GM21717 (cell line): ENCODE measurements at regions not wholly inside any gene's neighbourhood (a gene's known extent, or its start where the extent isn't known, plus 50 kb on each side); places are given as distances from the start of the nearest gene placed in this dataset.
A peak's percentile ranks its signal among the peaks of the same experiment; 100 is the strongest.

Source experiments
- ATAC-seq: cut with Tn5 transposase; IDR thresholded peaks from one replicate; pipeline ENCODE4 v1.9.1; 2021; ENCODE audit warnings: mild to moderate bottlenecking, moderate library complexity; ENCODE audit not compliant: unreplicated experiment

DNA sequence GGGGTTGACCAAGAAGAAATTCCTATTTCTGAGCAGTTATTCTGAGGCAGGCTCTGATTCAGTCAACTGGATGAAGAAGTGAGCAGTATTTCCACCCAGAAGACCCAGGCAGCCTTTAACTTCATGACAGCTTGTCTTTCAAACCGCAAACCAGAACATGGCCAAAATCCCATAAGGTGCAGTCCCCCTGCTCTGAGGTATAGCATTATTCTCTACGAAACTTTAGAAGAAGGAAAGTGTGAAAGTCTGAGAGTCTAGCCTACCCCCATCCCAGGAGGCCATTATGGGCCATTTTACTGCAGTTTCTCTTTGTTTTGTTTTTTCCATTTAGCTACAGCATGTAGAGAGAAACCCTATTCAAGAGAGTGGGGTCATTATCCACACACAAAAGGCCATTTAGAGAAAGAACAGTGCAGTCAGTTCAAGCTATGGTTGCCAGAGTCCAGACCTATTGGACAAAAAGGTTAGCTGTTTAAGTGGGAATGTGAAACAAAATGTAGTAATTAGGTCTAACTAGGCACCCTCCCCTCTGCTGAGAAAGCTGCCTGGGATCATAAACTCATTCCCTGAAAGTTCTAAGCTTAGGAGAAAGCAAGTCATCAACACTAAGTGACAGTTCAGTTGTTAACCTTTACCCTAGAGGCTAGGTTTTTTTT, 52.1 kb upstream of the RASGEF1B start:
- ATAC-seq = peak; percentile 60

- ATAC-seq = no peak
Measured at GRCh38 chr4:81522711-81523110, 51.0 kb upstream of the RASGEF1B start.

GRCh38 chr4:81521708-81522107, 50.0 kb upstream of the RASGEF1B start:
- no peak for ATAC-seq
